HL-60 (cell line): ENCODE measurements at regions not wholly inside any gene's neighbourhood (a gene's known extent, or its start where the extent isn't known, plus 50 kb on each side); places are given as distances from the start of the nearest gene placed in this dataset.

Source experiments
- GABPA ChIP-seq: IDR thresholded peaks from 2 replicates; pipeline ENCODE4 v1.6.1; 2012; ENCODE audit warnings: low read depth
- POLR2AphosphoS5 ChIP-seq: IDR thresholded peaks from 2 replicates; pipeline ENCODE4 v1.6.1; 2012; ENCODE audit warnings: low read depth
- TF ChIP-seq, protein P1 (sequence below): IDR thresholded peaks from one replicate; pipeline ENCODE4 v1.5.1; 2011; ENCODE audit warnings: low read length, control low read depth, inconsistent platforms; ENCODE audit not compliant: insufficient read depth
- TF ChIP-seq, protein P2 (sequence below): IDR thresholded peaks from 2 replicates; pipeline ENCODE4 v1.6.1; 2012; ENCODE audit warnings: low read depth; ENCODE audit not compliant: insufficient replicate concordance

DNA sequence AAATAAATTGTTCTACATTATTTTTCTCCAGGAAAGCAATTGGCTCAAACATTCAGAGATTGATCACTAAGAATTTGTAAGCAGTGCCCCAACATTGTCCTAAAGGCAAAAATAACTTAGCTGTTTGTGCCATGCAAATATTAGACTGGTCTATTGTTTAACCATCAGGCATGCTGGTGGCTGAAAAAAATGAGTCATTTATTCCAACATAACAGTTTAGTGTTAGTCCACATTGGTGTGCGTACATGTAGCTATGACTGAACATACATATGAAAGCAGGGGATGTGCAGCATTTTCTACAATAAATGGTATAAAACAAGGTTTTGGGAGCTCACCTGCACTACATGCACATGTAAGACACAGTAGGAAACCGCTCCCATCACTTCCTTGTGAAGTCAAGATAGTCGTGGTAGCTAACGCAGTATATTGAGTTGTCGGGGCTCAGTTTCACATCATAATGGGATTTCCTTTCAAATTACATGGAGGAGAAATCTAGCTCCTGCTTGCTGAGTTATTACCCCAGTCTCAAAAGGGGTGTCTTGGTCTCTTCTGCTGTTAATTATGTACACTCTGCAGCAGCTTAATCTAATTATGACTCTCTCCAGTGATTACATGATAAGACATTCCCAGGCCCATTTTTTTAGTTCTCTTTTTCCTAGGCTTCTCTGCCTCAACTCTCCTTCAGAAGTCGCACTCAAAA lies 199.4 kb downstream of the LYPLAL1 start:
- TF ChIP-seq, protein P1, sequence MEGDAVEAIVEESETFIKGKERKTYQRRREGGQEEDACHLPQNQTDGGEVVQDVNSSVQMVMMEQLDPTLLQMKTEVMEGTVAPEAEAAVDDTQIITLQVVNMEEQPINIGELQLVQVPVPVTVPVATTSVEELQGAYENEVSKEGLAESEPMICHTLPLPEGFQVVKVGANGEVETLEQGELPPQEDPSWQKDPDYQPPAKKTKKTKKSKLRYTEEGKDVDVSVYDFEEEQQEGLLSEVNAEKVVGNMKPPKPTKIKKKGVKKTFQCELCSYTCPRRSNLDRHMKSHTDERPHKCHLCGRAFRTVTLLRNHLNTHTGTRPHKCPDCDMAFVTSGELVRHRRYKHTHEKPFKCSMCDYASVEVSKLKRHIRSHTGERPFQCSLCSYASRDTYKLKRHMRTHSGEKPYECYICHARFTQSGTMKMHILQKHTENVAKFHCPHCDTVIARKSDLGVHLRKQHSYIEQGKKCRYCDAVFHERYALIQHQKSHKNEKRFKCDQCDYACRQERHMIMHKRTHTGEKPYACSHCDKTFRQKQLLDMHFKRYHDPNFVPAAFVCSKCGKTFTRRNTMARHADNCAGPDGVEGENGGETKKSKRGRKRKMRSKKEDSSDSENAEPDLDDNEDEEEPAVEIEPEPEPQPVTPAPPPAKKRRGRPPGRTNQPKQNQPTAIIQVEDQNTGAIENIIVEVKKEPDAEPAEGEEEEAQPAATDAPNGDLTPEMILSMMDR, result no peak
- no peak for TF ChIP-seq POLR2AphosphoS5
- no peak for TF ChIP-seq GABPA
- TF ChIP-seq, protein P2, sequence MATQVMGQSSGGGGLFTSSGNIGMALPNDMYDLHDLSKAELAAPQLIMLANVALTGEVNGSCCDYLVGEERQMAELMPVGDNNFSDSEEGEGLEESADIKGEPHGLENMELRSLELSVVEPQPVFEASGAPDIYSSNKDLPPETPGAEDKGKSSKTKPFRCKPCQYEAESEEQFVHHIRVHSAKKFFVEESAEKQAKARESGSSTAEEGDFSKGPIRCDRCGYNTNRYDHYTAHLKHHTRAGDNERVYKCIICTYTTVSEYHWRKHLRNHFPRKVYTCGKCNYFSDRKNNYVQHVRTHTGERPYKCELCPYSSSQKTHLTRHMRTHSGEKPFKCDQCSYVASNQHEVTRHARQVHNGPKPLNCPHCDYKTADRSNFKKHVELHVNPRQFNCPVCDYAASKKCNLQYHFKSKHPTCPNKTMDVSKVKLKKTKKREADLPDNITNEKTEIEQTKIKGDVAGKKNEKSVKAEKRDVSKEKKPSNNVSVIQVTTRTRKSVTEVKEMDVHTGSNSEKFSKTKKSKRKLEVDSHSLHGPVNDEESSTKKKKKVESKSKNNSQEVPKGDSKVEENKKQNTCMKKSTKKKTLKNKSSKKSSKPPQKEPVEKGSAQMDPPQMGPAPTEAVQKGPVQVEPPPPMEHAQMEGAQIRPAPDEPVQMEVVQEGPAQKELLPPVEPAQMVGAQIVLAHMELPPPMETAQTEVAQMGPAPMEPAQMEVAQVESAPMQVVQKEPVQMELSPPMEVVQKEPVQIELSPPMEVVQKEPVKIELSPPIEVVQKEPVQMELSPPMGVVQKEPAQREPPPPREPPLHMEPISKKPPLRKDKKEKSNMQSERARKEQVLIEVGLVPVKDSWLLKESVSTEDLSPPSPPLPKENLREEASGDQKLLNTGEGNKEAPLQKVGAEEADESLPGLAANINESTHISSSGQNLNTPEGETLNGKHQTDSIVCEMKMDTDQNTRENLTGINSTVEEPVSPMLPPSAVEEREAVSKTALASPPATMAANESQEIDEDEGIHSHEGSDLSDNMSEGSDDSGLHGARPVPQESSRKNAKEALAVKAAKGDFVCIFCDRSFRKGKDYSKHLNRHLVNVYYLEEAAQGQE, result no peak
